ENCODE measurements at regions not wholly inside any gene's neighbourhood (a gene's known extent, or its start where the extent isn't known, plus 50 kb on each side); places are given as distances from the start of the nearest gene placed in this dataset.
"Not testable (repeated sequence)": the region's sequence is repeated elsewhere in the genome, so short reads cannot be mapped to it uniquely, and the experiment has no call there.

- no peak for TF ChIP-seq CTCF (IDR thresholded peaks at IDR 0.05; ENCODE audit: insufficient read depth, low read depth, low read length)
- DNase-seq (ENCODE audit: low read depth), result no peak
- no peak overlapping the region for H3K4me3 ChIP-seq (ENCODE audit: low read depth, low read length)
These were observed 310.4 kb downstream of the ZNF674 start for GRCh38 chrX:46234775-46235174.

DNA sequence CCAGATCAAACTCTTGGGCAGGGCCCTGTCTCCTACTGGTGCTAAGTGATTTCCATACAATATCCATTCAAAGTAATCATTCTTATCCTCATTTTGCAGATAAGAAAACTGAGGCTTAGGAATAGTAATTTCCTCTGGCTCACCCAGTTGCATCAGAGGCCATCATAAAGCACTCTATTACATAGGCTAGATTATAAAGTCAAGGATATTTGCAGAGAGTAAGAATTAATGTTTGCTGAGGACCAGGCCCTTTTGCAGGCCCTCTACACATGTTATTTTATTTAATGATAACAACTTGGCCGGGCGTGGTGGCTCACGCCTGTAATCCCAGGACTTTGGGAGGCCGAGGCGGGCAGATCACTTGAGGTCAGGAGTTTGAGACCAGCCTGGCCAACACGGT is 316.8 kb downstream of the ZNF674 start:
- H3K4me3 ChIP-seq (ENCODE audit: low read depth, low read length), result no peak overlapping the region
- TF ChIP-seq CTCF (IDR thresholded peaks at IDR 0.05; ENCODE audit: insufficient read depth, low read depth, low read length), result no peak
- DNase-seq (ENCODE audit: low read depth), result no peak

DNA sequence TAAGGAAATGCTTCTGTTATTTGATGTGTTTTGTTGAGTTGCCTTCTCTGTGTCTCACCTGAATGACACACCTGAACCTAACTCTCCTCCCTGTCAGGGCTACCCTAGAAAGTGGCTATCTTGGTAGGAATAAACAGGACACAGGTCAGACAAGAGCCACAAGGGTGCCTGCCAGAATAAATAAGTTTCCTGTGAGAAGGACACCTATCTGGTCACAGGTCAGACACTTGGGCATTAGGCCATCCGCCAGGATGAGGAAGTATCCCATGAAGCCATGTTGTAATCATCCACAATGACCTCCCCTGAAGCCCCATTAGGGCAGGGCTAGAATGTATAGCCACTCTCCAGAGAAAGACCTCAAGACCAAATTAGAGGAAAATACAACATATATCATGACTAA is 318.8 kb downstream of the ZNF674 start:
- no peak overlapping the region for H3K4me3 ChIP-seq (ENCODE audit: low read depth, low read length)
- DNase-seq (ENCODE audit: low read depth), result no peak
- no peak for TF ChIP-seq CTCF (IDR thresholded peaks at IDR 0.05; ENCODE audit: insufficient read depth, low read depth, low read length)

DNA sequence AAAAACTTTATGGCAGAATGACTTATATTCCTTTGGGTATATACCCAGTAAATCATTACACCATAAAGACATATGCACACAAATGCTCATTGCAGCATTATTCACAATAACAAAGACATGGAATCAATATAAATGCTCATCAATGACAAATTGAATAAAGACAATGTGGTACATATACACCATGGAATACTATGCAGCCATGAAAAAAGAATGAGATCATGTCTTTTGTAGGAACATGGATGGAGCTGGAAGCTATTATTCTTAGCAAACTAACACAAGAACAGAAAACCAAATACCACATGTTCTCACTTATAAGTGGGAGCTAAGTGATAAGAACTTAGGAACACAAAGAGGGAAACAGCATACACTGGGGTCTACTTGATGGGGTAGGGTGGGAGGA is 321.7 kb downstream of the ZNF674 start:
- not testable (repeated sequence) for DNase-seq (ENCODE audit: low read depth); H3K4me3 ChIP-seq (ENCODE audit: low read depth, low read length)

- TF ChIP-seq CTCF (IDR thresholded peaks at IDR 0.05; ENCODE audit: insufficient read depth, low read depth, low read length), result no peak
- DNase-seq (ENCODE audit: low read depth), result no peak
- H3K4me3 ChIP-seq (ENCODE audit: low read depth, low read length), result no peak overlapping the region
These were observed 324.4 kb downstream of the ZNF674 start for GRCh38 chrX:46220822-46221221.

DNA sequence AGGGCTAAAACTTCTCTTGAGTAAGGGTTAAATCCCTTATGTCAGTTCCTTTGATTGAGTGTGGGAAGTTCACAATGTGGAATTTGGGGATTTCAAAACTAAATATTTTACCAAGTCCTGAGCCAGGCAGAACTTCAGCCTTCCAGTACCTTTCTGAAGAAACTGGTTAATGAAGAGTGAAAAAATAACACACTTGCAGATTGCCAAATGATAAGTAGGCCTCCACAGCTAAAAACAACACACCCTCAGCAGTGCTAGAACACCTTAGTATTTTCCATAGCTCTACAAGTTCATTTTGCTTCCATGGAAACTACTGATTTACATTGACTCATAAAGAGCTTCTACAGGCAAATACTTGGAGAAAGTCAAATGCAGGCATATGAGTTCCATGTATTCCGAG is 326.8 kb downstream of the ZNF674 start:
- no peak for DNase-seq (ENCODE audit: low read depth)
- no peak overlapping the region for H3K4me3 ChIP-seq (ENCODE audit: low read depth, low read length)
- no peak for TF ChIP-seq CTCF (IDR thresholded peaks at IDR 0.05; ENCODE audit: insufficient read depth, low read depth, low read length)

GRCh38 chrX:46216406-46216805 is 328.8 kb downstream of the ZNF674 start:
- no peak for DNase-seq (ENCODE audit: low read depth)
- TF ChIP-seq CTCF (IDR thresholded peaks at IDR 0.05; ENCODE audit: insufficient read depth, low read depth, low read length), result no peak
- H3K4me3 ChIP-seq (ENCODE audit: low read depth, low read length), result no peak overlapping the region
